CD4-positive, alpha-beta T cell treated with Interleukin-21 for 1 hour (primary cell): ENCODE measurements at regions not wholly inside any gene's neighbourhood (a gene's known extent, or its start where the extent isn't known, plus 50 kb on each side); places are given as distances from the start of the nearest gene placed in this dataset.

Source experiments
- DNase-seq: peaks from one replicate; pipeline ENCODE4 v3.0.0-alpha.2; 2020

DNA sequence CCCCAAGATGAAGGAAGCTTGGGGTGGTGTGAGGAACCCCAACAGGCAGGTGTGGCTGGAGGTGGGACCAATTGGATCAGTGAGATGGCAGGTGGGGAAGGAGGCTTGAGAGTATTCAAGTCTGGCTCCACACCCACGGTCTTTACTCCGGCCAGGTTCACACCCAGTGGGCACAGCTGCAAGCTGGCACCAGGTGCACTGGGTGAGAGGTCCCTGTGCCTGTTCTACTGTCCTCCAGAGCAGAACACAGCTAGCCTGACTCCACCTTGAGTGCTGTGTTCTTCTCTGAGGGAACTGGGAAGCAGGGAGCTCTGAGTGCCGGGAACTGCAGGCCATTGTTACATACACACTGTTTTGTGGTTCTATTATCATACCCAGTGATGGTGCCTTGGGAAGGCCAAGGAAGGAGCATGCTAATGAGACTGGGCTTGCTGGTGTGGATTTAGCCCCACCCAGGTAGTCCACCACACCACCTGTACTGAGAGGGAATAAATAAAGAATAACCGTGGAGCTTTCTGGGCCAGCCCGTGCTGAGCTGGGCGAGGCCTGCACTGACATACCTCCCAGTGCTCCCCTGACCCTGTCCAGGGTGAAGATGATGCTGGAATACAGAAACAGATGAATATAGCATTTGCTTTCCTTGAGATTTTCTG, 93.4 kb downstream of the ABHD5 start:
- DNase-seq: no peak

DNA sequence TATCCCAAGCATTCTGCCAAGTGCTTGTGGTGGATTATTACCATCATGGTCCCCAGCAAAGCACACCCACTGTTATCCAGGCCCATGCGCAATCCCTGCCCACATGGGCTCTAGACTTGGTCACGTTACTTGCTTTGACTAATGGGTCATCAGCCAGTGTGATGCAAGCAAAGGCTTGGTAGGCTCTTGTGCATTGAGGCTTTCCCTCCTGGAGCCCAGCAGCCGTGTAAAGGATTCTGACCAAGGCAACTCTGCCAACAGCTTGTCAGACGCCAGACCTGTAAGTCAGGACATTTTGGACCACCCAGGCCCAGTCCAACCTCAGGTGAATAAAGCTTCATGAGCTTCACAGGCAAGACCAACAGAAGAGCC, 93.9 kb downstream of the ABHD5 start:
- DNase-seq: no peak

DNA sequence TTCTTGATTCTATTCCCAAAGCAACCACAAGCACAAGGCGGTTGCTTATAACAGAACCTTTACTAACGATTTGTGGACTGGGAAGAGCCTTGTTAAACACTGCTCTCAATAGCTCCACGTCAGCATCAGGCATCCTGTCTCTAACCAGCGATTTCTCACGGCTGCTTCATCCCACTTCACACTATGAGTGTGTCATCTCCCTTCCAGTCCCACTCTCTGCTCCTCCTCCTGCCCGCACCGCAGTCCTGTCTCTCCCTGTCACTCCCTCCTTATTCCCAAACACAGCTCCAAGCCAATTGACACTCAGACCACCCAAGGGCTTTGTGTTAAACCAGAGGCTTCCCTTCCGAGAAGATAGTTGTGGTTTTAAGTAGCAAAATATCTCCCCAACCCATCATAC, 94.8 kb downstream of the ABHD5 start:
- DNase-seq: no peak

GRCh38 chr3:43786102-43786501, 95.4 kb downstream of the ABHD5 start:
- no peak for DNase-seq

DNA sequence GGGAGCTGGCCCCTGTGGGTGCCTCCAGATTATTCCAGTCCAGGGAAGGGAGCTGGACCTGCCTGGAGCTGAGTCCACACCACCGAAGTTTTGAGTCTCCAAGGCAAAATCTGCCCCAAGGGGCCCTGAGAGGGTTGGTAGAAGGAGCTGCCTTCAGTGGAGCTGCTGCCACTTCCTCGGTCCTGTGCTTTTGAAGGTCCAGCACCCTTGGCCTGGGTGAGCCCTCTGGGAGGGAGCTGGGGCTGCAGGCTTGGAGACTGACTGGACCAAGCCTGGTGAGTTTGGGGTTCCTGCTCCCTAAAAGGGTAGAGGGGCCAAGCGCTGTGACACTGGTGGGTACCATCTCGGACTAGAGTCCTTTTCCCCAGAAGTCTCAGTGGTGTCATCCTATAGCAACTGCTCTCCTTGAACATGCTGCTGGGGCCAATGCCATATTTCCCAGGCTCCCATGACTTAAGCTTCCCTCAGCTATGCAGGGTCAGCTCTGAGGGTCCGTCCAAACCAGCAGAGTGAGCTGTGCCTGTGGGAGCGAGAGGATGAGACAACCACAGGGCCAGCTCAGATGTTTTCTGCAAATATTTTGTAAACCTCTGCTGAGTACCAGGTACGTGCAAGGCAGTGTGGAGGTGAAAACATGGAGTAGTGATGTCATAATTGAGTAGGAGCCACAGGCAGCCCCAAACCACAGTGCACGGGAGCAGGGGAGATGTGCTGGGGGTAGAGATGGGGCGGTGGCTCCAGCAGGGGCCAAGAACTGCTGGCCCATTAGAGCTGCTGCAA, 96.0 kb downstream of the ABHD5 start:
- no peak for DNase-seq

- DNase-seq: no peak
Observed at GRCh38 chr3:43787330-43787729, 96.6 kb downstream of the ABHD5 start.

DNA sequence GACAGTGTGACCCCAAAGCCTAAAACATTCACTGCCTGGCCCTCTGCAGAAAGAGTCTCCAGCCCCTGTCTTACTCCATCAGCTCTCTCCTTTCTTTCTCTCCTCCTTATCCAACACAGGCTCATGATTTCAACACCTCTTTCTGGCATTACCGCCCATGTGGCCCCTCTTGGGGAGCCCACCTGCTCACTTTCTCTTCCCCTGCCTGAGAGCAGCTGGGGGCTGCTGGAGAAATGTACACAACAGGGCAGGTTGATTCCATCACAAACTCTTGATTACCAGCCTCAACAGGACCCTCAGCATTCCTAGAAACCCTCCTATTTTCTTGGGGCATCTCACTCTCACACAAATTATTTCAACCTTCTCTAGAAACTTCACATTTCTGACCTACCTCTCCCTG, 98.3 kb downstream of the ABHD5 start:
- no peak for DNase-seq

GRCh38 chr3:43790060-43790459, 99.3 kb downstream of the ABHD5 start:
- no peak for DNase-seq

DNA sequence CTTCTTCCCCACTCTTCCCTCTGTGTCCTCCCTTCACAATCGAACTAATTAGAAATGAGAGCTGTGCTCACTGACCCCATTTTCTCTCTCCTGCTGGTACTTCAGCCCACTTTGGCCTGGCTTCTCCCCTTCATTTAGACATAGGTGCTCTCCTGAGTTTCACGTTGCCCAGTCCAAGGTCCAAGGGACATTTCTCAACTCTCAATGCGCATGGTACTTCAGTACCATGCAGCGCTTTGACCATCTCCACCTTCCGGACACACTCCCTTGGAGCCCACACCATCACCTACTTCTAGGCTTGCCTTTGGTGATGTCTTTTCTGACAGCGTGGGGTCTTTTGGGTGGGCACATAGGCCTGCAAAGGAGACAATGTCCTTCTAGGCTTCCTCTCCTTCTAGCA, 99.7 kb downstream of the ABHD5 start:
- DNase-seq: no peak

GRCh38 chr3:43791246-43791645, 100.5 kb downstream of the ABHD5 start:
- DNase-seq: no peak

- DNase-seq: no peak
Observed at GRCh38 chr3:43792904-43793303, 102.2 kb downstream of the ABHD5 start.

- no peak for DNase-seq
Observed at GRCh38 chr3:43793648-43794372, 103.1 kb downstream of the ABHD5 start.

DNA sequence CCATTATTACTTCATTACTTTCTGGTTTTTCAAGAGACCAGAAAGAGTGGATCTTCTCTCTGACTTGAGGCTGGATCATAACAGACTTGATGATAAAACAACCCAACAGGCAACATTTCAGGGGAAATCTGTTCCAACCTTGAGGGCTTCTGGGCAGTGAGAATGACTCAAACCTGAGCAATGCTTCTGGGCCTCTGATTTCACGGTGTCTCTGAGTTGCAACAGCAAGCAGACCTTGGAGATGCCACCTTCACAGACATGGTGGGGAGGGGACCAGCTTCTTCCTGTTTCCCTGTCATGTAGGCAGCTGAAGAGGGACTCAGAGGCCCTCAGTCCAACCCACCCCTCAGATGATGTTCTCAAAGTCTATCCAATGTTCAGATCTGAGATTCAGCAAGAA, 104.0 kb downstream of the ABHD5 start:
- DNase-seq: no peak

GRCh38 chr3:43795491-43795890, 104.8 kb downstream of the ABHD5 start:
- no peak for DNase-seq

GRCh38 chr3:43796041-43796596, 105.4 kb downstream of the ABHD5 start:
- no peak for DNase-seq

GRCh38 chr3:43797794-43798193, 107.1 kb downstream of the ABHD5 start:
- DNase-seq: no peak

- DNase-seq: no peak
Observed at GRCh38 chr3:43810797-43811196, 120.1 kb downstream of the ABHD5 start.

- no peak for DNase-seq
Observed at GRCh38 chr3:43814461-43814860, 123.7 kb downstream of the ABHD5 start.

GRCh38 chr3:43816372-43816771, 125.6 kb downstream of the ABHD5 start:
- no peak for DNase-seq

DNA sequence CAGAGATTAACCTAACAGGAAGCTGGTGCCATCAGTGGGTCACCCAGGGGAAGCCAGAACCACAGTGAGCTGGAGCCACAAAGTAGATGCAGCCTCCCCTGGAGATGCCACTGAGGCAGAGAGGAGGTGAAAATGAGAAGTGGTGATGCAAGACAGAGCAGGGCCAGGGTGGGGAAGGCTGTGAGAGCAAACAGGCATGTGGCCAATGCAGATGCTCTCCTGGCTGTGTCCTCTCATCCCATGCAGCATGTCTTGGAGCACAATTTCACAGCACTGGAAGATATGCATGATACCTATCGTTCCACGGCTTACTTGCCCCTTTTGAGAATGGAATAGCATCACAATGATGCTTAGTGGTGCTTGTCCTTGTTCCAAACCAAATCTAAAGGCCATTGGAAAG, 126.3 kb downstream of the ABHD5 start:
- no peak for DNase-seq

DNA sequence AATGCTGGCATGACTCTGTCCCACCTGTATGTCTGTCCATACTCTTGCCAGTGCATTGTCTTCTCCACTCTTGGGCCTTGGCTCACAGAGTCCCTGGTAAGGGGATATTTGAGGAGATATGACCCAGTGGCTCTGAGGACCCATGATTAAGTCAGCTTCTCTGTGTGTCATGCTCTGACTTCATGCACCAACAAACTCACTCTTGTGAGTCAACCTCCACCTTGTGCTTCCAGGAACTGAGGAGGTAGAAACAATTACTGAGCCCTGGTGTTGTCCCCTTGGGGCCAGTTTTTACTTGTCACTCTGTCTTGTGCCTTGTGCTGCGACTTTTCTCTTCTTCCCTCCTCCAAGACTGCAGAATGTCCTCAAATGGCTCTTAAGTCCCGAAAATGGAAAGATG, 127.1 kb downstream of the ABHD5 start:
- DNase-seq: no peak

DNA sequence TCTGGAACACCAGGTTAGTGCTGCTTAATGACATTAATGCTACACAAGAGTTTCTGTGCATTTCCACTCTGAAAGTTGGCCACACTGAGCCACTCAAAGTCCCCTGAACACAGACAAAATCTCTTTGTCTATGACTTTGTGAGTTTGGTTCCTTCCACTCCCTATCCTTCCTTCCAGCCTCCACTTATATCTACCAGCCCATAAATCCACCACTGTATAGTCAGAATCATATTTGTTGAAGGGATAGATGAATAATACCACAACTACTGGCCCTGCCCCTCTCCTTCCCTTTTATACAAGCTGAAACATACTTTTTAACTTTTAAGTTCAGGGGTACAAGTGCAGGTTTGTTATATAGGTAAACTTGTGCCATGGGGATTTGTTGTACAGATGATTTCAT, 127.5 kb downstream of the ABHD5 start:
- DNase-seq: no peak

- no peak for DNase-seq
Observed at GRCh38 chr3:43838009-43838758, 147.4 kb downstream of the ABHD5 start.
